HepG2 (cell line): ENCODE measurements at regions not wholly inside any gene's neighbourhood (a gene's known extent, or its start where the extent isn't known, plus 50 kb on each side); places are given as distances from the start of the nearest gene placed in this dataset.

Experiments used
- ATAC-seq: fragments of 200-7000 bp; cut with Tn5 transposase; 3 replicates; pipeline ENCODE4 v1.9.1; 2020; ENCODE audit warnings: mild to moderate bottlenecking, moderate library complexity
- BruUV-seq: library from RNA; stranded (reverse); fragments of 400-500 nt; replicated peaks from 2 replicates; lab custom pipeline; 2021; lab: Mats Ljungman, UMichigan
- CTCF ChIA-PET: fragments of 300-600 bp; formaldehyde crosslinking; extraction: SDS; loops from one replicate; lab custom pipeline; 2021; ENCODE audit warnings: low total read pairs, inconsistent platforms, low intra/inter-chr PET ratio; lab: Yijun Ruan, JAX
- POLR2A ChIA-PET: fragments of 350-600 bp; sonication (Branson Sonifier 250); formaldehyde crosslinking; loops from one replicate; lab custom pipeline; 2020; ENCODE audit warnings: antibody characterized with exemption, inconsistent platforms; lab: Yijun Ruan, JAX
- DNase-seq: peaks from one replicate; pipeline ENCODE4 v3.0.0-alpha.2; 2015; ENCODE audit warnings: low spot score
- FAIRE-seq: peaks from 3 replicates; lab custom pipeline; 2011; peaks lifted over from hg19 to GRCh38; lab: Jason Lieb, UNC
- H2AFZ ChIP-seq: one replicate; pipeline ENCODE4 v1.6.1; 2011; ENCODE audit warnings: low read length, inconsistent platforms
- H3K27ac ChIP-seq: fragments of 300-600 bp; 3 replicates; pipeline ENCODE4 v1.8.0; 2011; ENCODE audit warnings: mixed run types, mild to moderate bottlenecking, mixed read lengths, low read length, inconsistent platforms; ENCODE audit not compliant: insufficient read depth; ENCODE audit errors: extremely low read length
- H3K27me3 ChIP-seq, 2 experiments: fragments of 200-600 bp in 1 of 2; 2 replicates in 1 of 2; 3 replicates in 1 of 2; pipeline versions ENCODE4 v1.6.0 to v1.8.0; 2011; ENCODE audit warnings: low read length in 2 of 2, mild to moderate bottlenecking in 2 of 2, moderate library complexity in 2 of 2, inconsistent platforms in 1 of 2; ENCODE audit not compliant: insufficient read depth in 2 of 2, control insufficient read depth in 1 of 2
- H3K36me3 ChIP-seq, 2 experiments: fragments of 200-600 bp in 1 of 2; replicated peaks in 1 of 2; 2 replicates in 1 of 2; 3 replicates in 1 of 2; pipeline versions ENCODE4 v1.5.1 to v1.8.0; 2011; ENCODE audit warnings: low read length in 2 of 2, inconsistent platforms in 1 of 2; ENCODE audit not compliant: insufficient read depth in 2 of 2, control insufficient read depth in 1 of 2
- H3K4me1 ChIP-seq: 2 replicates; pipeline ENCODE4 v1.5.1; 2012; ENCODE audit warnings: low read length, inconsistent platforms; ENCODE audit not compliant: insufficient read depth
- H3K4me2 ChIP-seq: 2 replicates; pipeline ENCODE4 v1.6.0; 2011; ENCODE audit warnings: low read depth, low read length, inconsistent platforms
- H3K4me3 ChIP-seq, 3 experiments: fragments of 200-600 bp in 1 of 3; sonication (generic), shearing (Covaris generic) in 1 of 3; replicated peaks in 1 of 3; 2 replicates each; pipeline ENCODE4 v1.5.1; 2011 to 2016; ENCODE audit warnings: low read length in 3 of 3, inconsistent platforms in 2 of 3, low read depth in 2 of 3, mild to moderate bottlenecking in 2 of 3, control low read depth in 1 of 3, mixed read lengths in 1 of 3; ENCODE audit not compliant: insufficient read depth in 1 of 3
- H3K79me2 ChIP-seq: one replicate; pipeline ENCODE4 v1.6.1; 2011; ENCODE audit warnings: low read length, inconsistent platforms; ENCODE audit not compliant: insufficient read depth
- H3K9ac ChIP-seq: 2 replicates; pipeline ENCODE4 v1.6.0; 2011; ENCODE audit warnings: mild to moderate bottlenecking, low read depth, low read length, inconsistent platforms; ENCODE audit not compliant: insufficient read depth
- H3K9me3 ChIP-seq: 2 replicates; pipeline ENCODE4 v1.5.1; 2012; ENCODE audit warnings: mild to moderate bottlenecking, low read length
- H4K20me1 ChIP-seq: 2 replicates; pipeline ENCODE4 v1.6.0; 2011; ENCODE audit warnings: inconsistent platforms, mild to moderate bottlenecking, low read length, moderate library complexity; ENCODE audit not compliant: insufficient read depth
- CSRNP1 ChIP-seq: sonication (generic); formaldehyde crosslinking; IDR thresholded peaks from 2 replicates; pipeline ENCODE4 v1.8.1; 2023; ENCODE audit warnings: mild to moderate bottlenecking, missing genetic modification reagents
- GMEB1 ChIP-seq: sonication (generic); formaldehyde crosslinking; IDR thresholded peaks from 2 replicates; pipeline ENCODE4 v1.5.1; 2020; ENCODE audit warnings: missing genetic modification reagents, mild to moderate bottlenecking, borderline replicate concordance
- IKZF1 ChIP-seq: fragments of 450-650 bp; IDR thresholded peaks from 2 replicates; pipeline ENCODE4 v1.7.1; 2016
- MBD4 ChIP-seq: IDR thresholded peaks from 2 replicates; pipeline ENCODE4 v1.6.1; 2012; ENCODE audit warnings: low read length, inconsistent platforms, borderline replicate concordance
- MEF2D ChIP-seq: sonication (generic); formaldehyde crosslinking; IDR thresholded peaks from 2 replicates; pipeline ENCODE4 v1.5.1; 2020; ENCODE audit warnings: mild to moderate bottlenecking, missing genetic modification reagents
- POLR2AphosphoS2 ChIP-seq: IDR thresholded peaks from 2 replicates; pipeline ENCODE4 v1.6.1; 2011; ENCODE audit warnings: low read depth, low read length, improper control_type of control experiment
- SP2 ChIP-seq: sonication (generic); formaldehyde crosslinking; IDR thresholded peaks from 2 replicates; pipeline ENCODE4 v1.5.1; 2020; ENCODE audit warnings: mild to moderate bottlenecking, missing genetic modification reagents
- ZBTB39 ChIP-seq: sonication (generic); formaldehyde crosslinking; IDR thresholded peaks from 2 replicates; pipeline ENCODE4 v1.5.0; 2020; ENCODE audit warnings: missing genetic modification reagents
- ZKSCAN5 ChIP-seq: sonication (generic); formaldehyde crosslinking; IDR thresholded peaks from 2 replicates; pipeline ENCODE4 v1.5.1; 2020; ENCODE audit warnings: mild to moderate bottlenecking, missing genetic modification reagents
- ZNF260 ChIP-seq: sonication (generic); formaldehyde crosslinking; IDR thresholded peaks from 2 replicates; pipeline ENCODE4 v1.4.0; 2020; ENCODE audit warnings: missing genetic modification reagents, low read depth, mild to moderate bottlenecking, borderline replicate concordance
- ZNF512 ChIP-seq: sonication (generic); formaldehyde crosslinking; IDR thresholded peaks from 2 replicates; pipeline ENCODE4 v1.4.0; 2020; ENCODE audit warnings: mild to moderate bottlenecking, missing genetic modification reagents
- ZNF558 ChIP-seq: sonication (generic); formaldehyde crosslinking; IDR thresholded peaks from 2 replicates; pipeline ENCODE4 v1.9.0; 2022; ENCODE audit warnings: mild to moderate bottlenecking, missing genetic modification reagents, borderline replicate concordance
- ZNF562 ChIP-seq: sonication (generic); formaldehyde crosslinking; IDR thresholded peaks from 2 replicates; pipeline ENCODE4 v1.8.0; 2022; ENCODE audit warnings: missing genetic modification reagents, borderline replicate concordance
- ZNF570 ChIP-seq: sonication (generic); formaldehyde crosslinking; IDR thresholded peaks from 2 replicates; pipeline ENCODE4 v1.4.0; 2020; ENCODE audit warnings: mild to moderate bottlenecking, missing genetic modification reagents, borderline replicate concordance
- ZNF776 ChIP-seq: sonication (generic); formaldehyde crosslinking; IDR thresholded peaks from 2 replicates; pipeline ENCODE4 v1.4.0; 2020; ENCODE audit warnings: mild to moderate bottlenecking, missing genetic modification reagents
- ZNF784 ChIP-seq: sonication (generic); formaldehyde crosslinking; IDR thresholded peaks from 2 replicates; pipeline ENCODE4 v1.5.1; 2020; ENCODE audit warnings: missing genetic modification reagents, mild to moderate bottlenecking, borderline replicate concordance
- WGBS: methylation state at CpG from one replicate; pipeline ENCODE4 v1.1.6; 2017; ENCODE audit warnings: low lambda C conversion rate; 5-methylcytosine and 5-hydroxymethylcytosine counted together
- in situ Hi-C: cut with HindIII; loops from 2 replicates; pipeline ENCODE4 v1.10.0; 2017; ENCODE audit warnings: low pct_unique_long_range_greater_than_20kb; ENCODE audit not compliant: extremely low pct_ligation_motif_present
- intact Hi-C: fragments of 100-400 bp; cut with micrococcal nuclease; formaldehyde crosslinking; loops from one replicate; pipeline ENCODE4 v1.10.0; 2022; ENCODE audit not compliant: unreplicated experiment

- TF ChIP-seq ZNF558 (CRISPR knock-in tag) (no peak), ZBTB39 (CRISPR knock-in tag) (no peak), GMEB1 (CRISPR knock-in tag) (no peak), ZNF776 (no peak), ZNF784 (no peak), MEF2D (CRISPR knock-in tag) (no peak), ZNF570 (CRISPR knock-in tag) (no peak), SP2 (CRISPR knock-in tag) (no peak), IKZF1 (no peak)
Measured at GRCh38 chr17:57201481-57201880, 54.8 kb upstream of the MSI2 start (continued).

GRCh38 chr17:57203040-57203439 is 53.3 kb upstream of the MSI2 start:
- no peak for FAIRE-seq
- intact Hi-C loops (no loop called here), in situ Hi-C loops (no loop called here)
- 11% methylated on average over 3 of the region's 3 CpGs for WGBS
- Histone ChIP-seq H3K4me1 (no peaks in the 10 kb centered on the region), H3K9ac (no peak overlapping the region), H3K9me3 (peaks cover 1% of the 10 kb centered on the region), H3K27me3 (peaks cover 0 to 45% of the 10 kb centered on the region in 2 experiments; a peak in 4 of 5 replicates), H3K4me2 (no peak overlapping the region), H2AFZ (no peak overlapping the region), H3K27ac (no peak overlapping the region), H3K79me2 (no peaks in the 10 kb centered on the region), H3K4me3 (no peak overlapping the region), H4K20me1 (no peaks in the 10 kb centered on the region), H3K36me3 (no peaks in the 10 kb centered on the region)
- ChIA-PET CTCF (no interaction called here), POLR2A (no interaction called here)
- no peak for DNase-seq
- no peak; the same call in 2 of the 3 replicates for ATAC-seq
- TF ChIP-seq ZNF512 (CRISPR knock-in tag), result no peak
- no peak for TF ChIP-seq MBD4
- TF ChIP-seq ZNF260 (CRISPR knock-in tag), result no peak
- TF ChIP-seq CSRNP1 (CRISPR knock-in tag), result no peak
- TF ChIP-seq POLR2AphosphoS2, result no peak
- TF ChIP-seq ZNF562 (CRISPR knock-in tag), result no peak
- no peak for TF ChIP-seq ZKSCAN5
- BruUV-seq, result no TSS peak
